Upper lobe of right lung (tissue), 1 donor: ENCODE measurements at regions not wholly inside any gene's neighbourhood (a gene's known extent, or its start where the extent isn't known, plus 50 kb on each side); places are given as distances from the start of the nearest gene placed in this dataset.

Experiments used
- ATAC-seq: fragments of 200-7000 bp; cut with Tn5 transposase; one replicate; pipeline ENCODE4 v1.9.1; 2020; ENCODE audit warnings: mild to moderate bottlenecking, moderate library complexity
- DNase-seq: peaks from one replicate; pipeline ENCODE4 v3.0.0-alpha.2; 2020
- H3K27ac ChIP-seq: fragments of 200-600 bp; one replicate; pipeline ENCODE4 v1.8.0; 2022
- H3K27me3 ChIP-seq: fragments of 200-600 bp; one replicate; pipeline ENCODE4 v1.8.0; 2022; ENCODE audit warnings: mild to moderate bottlenecking
- H3K36me3 ChIP-seq: fragments of 200-600 bp; one replicate; pipeline ENCODE4 v1.8.0; 2022
- H3K4me1 ChIP-seq: fragments of 200-600 bp; one replicate; pipeline ENCODE4 v1.8.0; 2022
- H3K4me3 ChIP-seq: fragments of 200-600 bp; one replicate; pipeline ENCODE4 v1.8.0; 2022; ENCODE audit warnings: mild to moderate bottlenecking
- H3K9me3 ChIP-seq: fragments of 200-600 bp; one replicate; pipeline ENCODE4 v1.8.0; 2022
- CTCF ChIP-seq: fragments of 200-600 bp; IDR thresholded peaks from one replicate; pipeline ENCODE4 v1.8.0; 2022; ENCODE audit warnings: antibody characterized with exemption
- intact Hi-C: fragments of 100-400 bp; cut with DNase I; formaldehyde crosslinking; loops from one replicate; pipeline ENCODE4 v1.11.0; 2022
- donor health status: DM: no; HTN: yes; CAD: no; lungs with severe emphysema.

GRCh38 chr4:15295421-15296162 lies 132.2 kb upstream of the C1QTNF7 start:
- no peak overlapping the region for H3K4me3 ChIP-seq
- no peaks in the 10 kb centered on the region for H3K9me3 ChIP-seq
- no peaks in the 10 kb centered on the region for H3K27me3 ChIP-seq
- H3K4me1 ChIP-seq, result no peaks in the 10 kb centered on the region
- H3K36me3 ChIP-seq, result no peaks in the 10 kb centered on the region
- no peak for TF ChIP-seq CTCF
- no peak overlapping the region for H3K27ac ChIP-seq
- DNase-seq (no peak), ATAC-seq (no peak)
- intact Hi-C loops, result no loop called here

GRCh38 chr4:15297344-15297743 lies 130.5 kb upstream of the C1QTNF7 start:
- no peaks in the 10 kb centered on the region for H3K27me3 ChIP-seq
- H3K9me3 ChIP-seq, result no peaks in the 10 kb centered on the region
- H3K36me3 ChIP-seq, result no peaks in the 10 kb centered on the region
- TF ChIP-seq CTCF, result no peak
- DNase-seq, result no peak
- H3K27ac ChIP-seq, result no peak overlapping the region
- ATAC-seq, result no peak
- H3K4me3 ChIP-seq, result no peak overlapping the region
- no peaks in the 10 kb centered on the region for H3K4me1 ChIP-seq
- intact Hi-C loops, result no loop called here

GRCh38 chr4:15299627-15300026 lies 128.2 kb upstream of the C1QTNF7 start:
- ATAC-seq, result no peak
- H3K4me3 ChIP-seq, result no peak overlapping the region
- no peaks in the 10 kb centered on the region for H3K27me3 ChIP-seq
- H3K9me3 ChIP-seq, result no peaks in the 10 kb centered on the region
- H3K4me1 ChIP-seq, result no peaks in the 10 kb centered on the region
- no peak for DNase-seq
- TF ChIP-seq CTCF, result no peak
- intact Hi-C loops, result no loop called here
- no peaks in the 10 kb centered on the region for H3K36me3 ChIP-seq
- no peak overlapping the region for H3K27ac ChIP-seq

- no peaks in the 10 kb centered on the region for H3K36me3 ChIP-seq
- H3K27me3 ChIP-seq, result no peaks in the 10 kb centered on the region
- intact Hi-C loops, result no loop called here
- DNase-seq, result no peak
- no peak for TF ChIP-seq CTCF
- no peak overlapping the region for H3K27ac ChIP-seq
- H3K4me3 ChIP-seq, result no peak overlapping the region
- no peak for ATAC-seq
- no peaks in the 10 kb centered on the region for H3K4me1 ChIP-seq
- no peaks in the 10 kb centered on the region for H3K9me3 ChIP-seq
Observed at GRCh38 chr4:15303052-15303641, 124.7 kb upstream of the C1QTNF7 start.

GRCh38 chr4:15314974-15315373 lies 112.9 kb upstream of the C1QTNF7 start:
- H3K36me3 ChIP-seq, result no peaks in the 10 kb centered on the region
- no peaks in the 10 kb centered on the region for H3K9me3 ChIP-seq
- intact Hi-C loops, result no loop called here
- DNase-seq (no peak), ATAC-seq (no peak)
- no peak for TF ChIP-seq CTCF
- H3K27me3 ChIP-seq, result no peaks in the 10 kb centered on the region
- no peak overlapping the region for H3K4me3 ChIP-seq
- H3K27ac ChIP-seq, result no peak overlapping the region
- no peaks in the 10 kb centered on the region for H3K4me1 ChIP-seq
